HFF-Myc (cell line): ENCODE measurements at regions not wholly inside any gene's neighbourhood (a gene's known extent, or its start where the extent isn't known, plus 50 kb on each side); places are given as distances from the start of the nearest gene placed in this dataset.

ENCODE experiments used
- DNase-seq: peaks from one replicate; pipeline ENCODE4 v3.0.0-alpha.2; 2011; ENCODE audit warnings: low read depth; ENCODE audit errors: extremely low read depth
- H3K4me3 ChIP-seq: replicated peaks from 2 replicates; pipeline ENCODE4 v1.5.1; 2011; ENCODE audit warnings: low read depth, mild to moderate bottlenecking, control low read depth, low read length
- CTCF ChIP-seq: IDR thresholded peaks from 2 replicates; pipeline ENCODE4 v1.5.1; 2012; ENCODE audit warnings: mild to moderate bottlenecking, low read depth, low read length, control low read depth; ENCODE audit errors: missing control alignments

GRCh38 chr1:198064181-198064580 lies 92.6 kb upstream of the NEK7 start:
- DNase-seq, result no peak
- H3K4me3 ChIP-seq, result no peak overlapping the region
- TF ChIP-seq CTCF, result no peak

GRCh38 chr1:198068285-198068684 lies 88.5 kb upstream of the NEK7 start:
- TF ChIP-seq CTCF, result no peak
- no peak overlapping the region for H3K4me3 ChIP-seq
- DNase-seq, result no peak

- H3K4me3 ChIP-seq, result no peak overlapping the region
- DNase-seq, result no peak
- peak; percentile 5 for TF ChIP-seq CTCF
Observed at GRCh38 chr1:198072177-198072576, 84.6 kb upstream of the NEK7 start.

GRCh38 chr1:198075296-198075695 lies 81.5 kb upstream of the NEK7 start:
- no peak for DNase-seq
- no peak overlapping the region for H3K4me3 ChIP-seq
- no peak for TF ChIP-seq CTCF

- DNase-seq, result no peak
- no peak overlapping the region for H3K4me3 ChIP-seq
- TF ChIP-seq CTCF, result no peak
Observed at GRCh38 chr1:198079432-198079951, 77.3 kb upstream of the NEK7 start.

GRCh38 chr1:198082576-198082975 lies 74.2 kb upstream of the NEK7 start:
- no peak for DNase-seq
- no peak overlapping the region for H3K4me3 ChIP-seq
- no peak for TF ChIP-seq CTCF

GRCh38 chr1:198083549-198083948 lies 73.2 kb upstream of the NEK7 start:
- TF ChIP-seq CTCF, result no peak
- DNase-seq, result no peak
- no peak overlapping the region for H3K4me3 ChIP-seq
